ENCODE measurements at regions not wholly inside any gene's neighbourhood (a gene's known extent, or its start where the extent isn't known, plus 50 kb on each side); places are given as distances from the start of the nearest gene placed in this dataset.

DNA sequence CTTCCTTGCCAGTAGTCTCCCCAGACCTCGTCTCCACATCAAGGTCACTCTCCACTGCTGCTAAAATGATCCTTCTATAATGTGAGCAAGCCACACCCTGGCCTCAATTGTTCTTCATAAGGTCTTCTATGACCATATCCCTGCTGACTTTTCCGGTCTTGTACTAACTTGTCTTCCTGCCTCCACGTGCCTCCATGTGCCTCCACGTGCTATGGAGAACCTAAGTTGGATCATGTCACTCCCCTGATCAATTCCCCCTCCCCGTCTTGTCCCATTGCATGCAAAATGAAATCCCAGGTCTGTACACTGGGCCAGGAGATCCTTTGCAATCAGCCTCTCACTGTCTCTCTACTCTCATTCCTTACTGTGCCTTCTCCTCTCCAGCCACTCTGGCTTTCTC, 110.6 kb downstream of the TTC8 start:
- Mint-ChIP-seq H3K9me3 (ENCODE audit: low read depth, unreplicated experiment) (no peaks in the 10 kb centered on the region), H3K27me3 (ENCODE audit: unreplicated experiment) (peaks cover 14% of the 10 kb centered on the region), H3K4me1 (ENCODE audit: low read depth, unreplicated experiment) (no peaks in the 10 kb centered on the region), H3K27ac (ENCODE audit: unreplicated experiment) (no peak overlapping the region), H3K4me3 (ENCODE audit: low read depth, unreplicated experiment) (no peak overlapping the region), H3K36me3 (ENCODE audit: insufficient read depth, unreplicated experiment) (no peaks in the 10 kb centered on the region)
- TF ChIP-seq, protein P1, sequence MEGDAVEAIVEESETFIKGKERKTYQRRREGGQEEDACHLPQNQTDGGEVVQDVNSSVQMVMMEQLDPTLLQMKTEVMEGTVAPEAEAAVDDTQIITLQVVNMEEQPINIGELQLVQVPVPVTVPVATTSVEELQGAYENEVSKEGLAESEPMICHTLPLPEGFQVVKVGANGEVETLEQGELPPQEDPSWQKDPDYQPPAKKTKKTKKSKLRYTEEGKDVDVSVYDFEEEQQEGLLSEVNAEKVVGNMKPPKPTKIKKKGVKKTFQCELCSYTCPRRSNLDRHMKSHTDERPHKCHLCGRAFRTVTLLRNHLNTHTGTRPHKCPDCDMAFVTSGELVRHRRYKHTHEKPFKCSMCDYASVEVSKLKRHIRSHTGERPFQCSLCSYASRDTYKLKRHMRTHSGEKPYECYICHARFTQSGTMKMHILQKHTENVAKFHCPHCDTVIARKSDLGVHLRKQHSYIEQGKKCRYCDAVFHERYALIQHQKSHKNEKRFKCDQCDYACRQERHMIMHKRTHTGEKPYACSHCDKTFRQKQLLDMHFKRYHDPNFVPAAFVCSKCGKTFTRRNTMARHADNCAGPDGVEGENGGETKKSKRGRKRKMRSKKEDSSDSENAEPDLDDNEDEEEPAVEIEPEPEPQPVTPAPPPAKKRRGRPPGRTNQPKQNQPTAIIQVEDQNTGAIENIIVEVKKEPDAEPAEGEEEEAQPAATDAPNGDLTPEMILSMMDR (IDR thresholded peaks at IDR 0.05; ENCODE audit: unreplicated experiment) = no peak
- BruUV-seq (replicated peaks) = no TSS peak
- intact Hi-C loops (cut with micrococcal nuclease; ENCODE audit: unreplicated experiment) = no loop called here
- CTCF ChIA-PET = no interaction called here
- no peak for DNase-seq

DNA sequence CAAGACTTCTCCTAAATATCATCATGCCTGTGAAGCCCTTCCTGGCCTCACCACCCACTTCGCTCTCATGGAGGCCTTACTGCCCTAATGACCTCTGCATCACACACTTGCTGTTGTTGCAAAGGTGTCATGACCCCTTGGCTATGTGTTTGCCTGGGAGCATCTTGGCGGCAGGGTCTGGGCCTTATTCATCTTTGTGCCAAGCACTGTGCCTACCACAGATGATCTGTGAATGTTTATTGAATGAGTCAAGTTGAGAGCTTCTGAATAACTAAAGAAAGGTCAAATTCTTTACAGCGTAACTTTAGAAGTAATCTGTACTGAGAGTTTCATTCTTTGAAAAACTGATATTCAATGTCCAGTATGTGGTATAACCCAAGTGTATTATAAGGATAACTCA, 113.3 kb downstream of the TTC8 start:
- Mint-ChIP-seq H3K27me3 (ENCODE audit: unreplicated experiment) (peaks cover 9% of the 10 kb centered on the region), H3K4me3 (ENCODE audit: low read depth, unreplicated experiment) (no peak overlapping the region), H3K9me3 (ENCODE audit: low read depth, unreplicated experiment) (no peaks in the 10 kb centered on the region), H3K36me3 (ENCODE audit: insufficient read depth, unreplicated experiment) (no peaks in the 10 kb centered on the region), H3K4me1 (ENCODE audit: low read depth, unreplicated experiment) (no peaks in the 10 kb centered on the region), H3K27ac (ENCODE audit: unreplicated experiment) (no peak overlapping the region)
- intact Hi-C loops (cut with micrococcal nuclease; ENCODE audit: unreplicated experiment) = no loop called here
- DNase-seq = no peak
- TF ChIP-seq, protein P1 (IDR thresholded peaks at IDR 0.05; ENCODE audit: unreplicated experiment) = no peak
- CTCF ChIA-PET = no interaction called here
- no TSS peak for BruUV-seq (replicated peaks)

DNA sequence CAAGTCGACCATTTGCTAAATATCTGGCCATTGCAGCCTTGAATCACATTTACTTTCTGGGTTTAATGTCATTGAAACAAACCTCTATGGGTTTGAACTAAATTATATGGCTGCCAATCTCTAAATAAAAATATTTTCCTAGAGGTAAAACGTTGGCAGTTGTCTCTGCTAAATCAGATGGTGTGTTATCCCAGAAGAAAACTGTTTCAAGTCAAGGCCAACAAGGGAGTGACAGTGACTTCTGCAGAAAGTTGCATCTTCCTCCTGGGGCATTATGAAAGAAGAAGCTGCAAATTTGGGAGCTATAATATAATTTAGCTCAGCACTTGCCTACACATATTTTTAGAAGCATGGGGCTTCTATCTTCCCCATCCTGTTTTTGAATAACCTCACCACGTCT, 116.2 kb downstream of the TTC8 start:
- no peaks in the 10 kb centered on the region for H3K36me3 Mint-ChIP-seq (ENCODE audit: insufficient read depth, unreplicated experiment)
- H3K4me3 Mint-ChIP-seq (ENCODE audit: low read depth, unreplicated experiment) = no peak overlapping the region
- TF ChIP-seq, protein P1 (IDR thresholded peaks at IDR 0.05; ENCODE audit: unreplicated experiment) = no peak
- no peaks in the 10 kb centered on the region for H3K4me1 Mint-ChIP-seq (ENCODE audit: low read depth, unreplicated experiment)
- H3K27me3 Mint-ChIP-seq (ENCODE audit: unreplicated experiment) = no peaks in the 10 kb centered on the region
- intact Hi-C loops (cut with micrococcal nuclease; ENCODE audit: unreplicated experiment) = no loop called here
- H3K27ac Mint-ChIP-seq (ENCODE audit: unreplicated experiment) = no peak overlapping the region
- BruUV-seq (replicated peaks) = no TSS peak
- H3K9me3 Mint-ChIP-seq (ENCODE audit: low read depth, unreplicated experiment) = no peaks in the 10 kb centered on the region
- CTCF ChIA-PET = interaction anchor here (0.5 kb wide), 1 partner anchor 1375 kb away, joined by 4 read pairs; no protein-coding TSS in a partner anchor
- DNase-seq = no peak

DNA sequence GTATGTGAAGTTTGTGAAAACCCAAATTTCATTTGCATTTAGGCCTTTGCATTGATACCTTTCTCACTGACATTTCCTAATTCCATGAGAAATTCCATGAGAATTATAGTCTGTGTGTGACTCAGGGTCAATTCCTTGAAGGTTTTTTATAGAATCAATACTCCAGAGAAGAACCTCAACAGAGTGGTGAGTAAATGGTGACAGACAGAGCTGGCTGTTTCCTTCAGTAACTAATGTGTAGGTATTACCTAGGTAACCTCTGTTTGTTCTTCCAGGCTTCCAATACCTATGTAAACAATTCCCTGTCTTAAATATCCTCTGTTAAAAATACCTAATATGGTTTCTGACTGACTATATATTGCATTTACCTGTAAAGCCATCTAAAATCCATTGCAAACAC, 117.0 kb downstream of the TTC8 start:
- Mint-ChIP-seq H3K9me3 (ENCODE audit: low read depth, unreplicated experiment) (no peaks in the 10 kb centered on the region), H3K4me1 (ENCODE audit: low read depth, unreplicated experiment) (no peaks in the 10 kb centered on the region), H3K27me3 (ENCODE audit: unreplicated experiment) (no peaks in the 10 kb centered on the region), H3K4me3 (ENCODE audit: low read depth, unreplicated experiment) (no peak overlapping the region), H3K27ac (ENCODE audit: unreplicated experiment) (no peak overlapping the region), H3K36me3 (ENCODE audit: insufficient read depth, unreplicated experiment) (no peaks in the 10 kb centered on the region)
- DNase-seq = no peak
- intact Hi-C loops (cut with micrococcal nuclease; ENCODE audit: unreplicated experiment) = no loop called here
- TF ChIP-seq, protein P1 (IDR thresholded peaks at IDR 0.05; ENCODE audit: unreplicated experiment) = no peak
- BruUV-seq (replicated peaks) = no TSS peak
- CTCF ChIA-PET = no interaction called here
